GM19035 (cell line): ENCODE measurements at regions not wholly inside any gene's neighbourhood (a gene's known extent, or its start where the extent isn't known, plus 50 kb on each side); places are given as distances from the start of the nearest gene placed in this dataset.

Source experiments
- ATAC-seq: cut with Tn5 transposase; IDR thresholded peaks from one replicate; pipeline ENCODE4 v1.9.1; 2021; ENCODE audit not compliant: unreplicated experiment

DNA sequence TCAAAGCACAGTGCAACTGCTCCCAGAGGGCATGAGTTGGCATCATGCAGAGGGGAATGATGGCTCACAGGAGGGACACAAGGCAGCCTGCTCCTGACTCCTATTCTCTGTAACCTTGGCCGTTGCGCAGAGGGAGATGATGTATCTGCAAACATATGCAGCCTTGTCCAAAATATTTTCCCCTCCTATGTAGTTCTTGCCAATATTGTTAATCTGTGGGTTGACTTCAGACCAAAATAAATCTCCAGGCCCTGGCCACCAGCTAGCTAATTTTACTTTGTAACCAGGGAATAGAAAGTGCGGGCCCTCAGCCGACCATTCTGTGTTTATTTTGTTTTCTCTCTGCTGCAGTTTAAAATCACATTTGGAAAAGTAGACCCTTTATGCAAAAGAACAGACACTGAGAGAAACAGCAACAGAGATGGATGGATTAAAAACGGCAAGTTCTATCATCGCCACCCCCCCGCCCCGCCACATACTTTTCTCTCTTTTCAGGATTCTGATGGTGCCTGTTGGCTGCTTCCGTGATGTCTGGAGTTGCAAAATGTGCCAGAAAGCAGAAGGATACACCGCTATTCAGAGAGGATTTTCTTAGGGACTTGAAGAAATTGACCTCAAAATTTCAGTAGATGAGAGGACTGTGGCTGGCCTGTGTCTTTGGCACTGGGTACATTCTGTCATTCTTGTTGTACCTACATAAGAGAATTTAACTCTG lies 185.3 kb upstream of the BCOR start:
- ATAC-seq = no peak

DNA sequence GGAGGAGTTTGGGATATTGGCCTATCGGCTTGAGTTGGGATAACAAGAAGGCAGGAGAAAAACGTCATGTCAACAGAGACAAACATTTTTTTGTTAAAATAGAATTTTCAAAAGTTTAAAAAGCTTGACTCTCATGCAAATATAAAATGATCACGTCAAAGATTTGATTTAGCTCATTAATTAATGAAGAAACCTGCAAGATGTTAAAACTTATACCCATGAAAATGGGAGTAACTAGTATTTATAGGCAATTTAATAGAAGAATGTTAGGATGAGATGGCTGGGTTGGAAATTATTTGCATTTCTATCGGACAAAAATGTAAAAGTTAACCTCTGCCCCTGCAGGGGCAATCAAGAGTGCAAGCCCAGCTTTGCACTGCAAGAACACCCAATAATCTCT lies 184.6 kb upstream of the BCOR start:
- ATAC-seq = no peak

DNA sequence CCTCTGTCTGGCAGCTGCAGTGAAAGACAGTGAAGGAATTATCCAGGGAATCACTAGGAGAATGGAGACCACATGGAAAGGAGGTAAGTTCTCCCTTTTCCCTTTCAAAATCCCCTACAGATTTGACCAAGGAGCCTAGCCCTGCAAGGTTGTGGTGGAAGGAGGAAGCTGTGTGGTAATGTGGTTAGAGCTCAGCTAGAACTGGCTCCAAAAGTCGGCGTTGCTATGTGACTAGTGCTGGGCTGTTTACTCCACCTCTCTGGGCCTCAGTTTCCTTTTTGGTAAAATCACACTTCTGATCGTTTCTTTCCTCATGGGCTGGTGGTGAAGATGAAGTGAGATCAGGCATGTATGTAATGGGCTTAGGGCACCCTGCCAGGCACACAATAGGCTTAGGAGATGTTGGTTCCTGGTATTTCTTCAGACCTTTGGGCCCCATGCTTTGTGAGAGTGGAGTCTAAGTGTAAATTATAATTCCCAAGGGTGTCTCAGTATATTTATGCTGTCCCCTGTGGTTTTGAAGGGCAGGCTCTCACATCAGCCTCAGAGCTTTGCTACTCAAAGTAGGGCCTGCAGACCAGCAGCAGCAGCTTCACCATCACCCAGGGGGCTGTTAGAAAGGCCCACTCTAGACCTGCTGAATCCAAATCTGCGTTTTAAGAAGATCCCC lies 183.7 kb upstream of the BCOR start:
- ATAC-seq = no peak

DNA sequence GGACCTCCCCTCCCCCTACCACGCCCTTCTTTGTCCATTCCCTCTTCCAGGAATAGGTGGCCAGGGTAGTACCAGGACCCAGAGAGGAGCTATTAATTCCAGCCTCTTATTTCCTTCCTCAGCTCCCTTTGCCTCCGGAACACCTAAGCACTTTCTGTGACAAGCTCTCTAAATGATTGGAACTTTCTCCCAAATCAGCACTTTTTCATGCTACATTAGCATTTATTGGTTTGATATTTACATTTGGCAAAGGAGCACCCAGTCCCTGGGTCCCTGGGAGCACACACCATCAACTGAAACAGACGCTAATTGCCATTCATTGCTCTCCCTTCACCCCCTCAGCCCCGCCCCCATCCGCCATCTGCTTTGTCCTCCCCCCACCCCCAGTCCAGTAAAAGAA lies 182.0 kb upstream of the BCOR start:
- no peak for ATAC-seq

DNA sequence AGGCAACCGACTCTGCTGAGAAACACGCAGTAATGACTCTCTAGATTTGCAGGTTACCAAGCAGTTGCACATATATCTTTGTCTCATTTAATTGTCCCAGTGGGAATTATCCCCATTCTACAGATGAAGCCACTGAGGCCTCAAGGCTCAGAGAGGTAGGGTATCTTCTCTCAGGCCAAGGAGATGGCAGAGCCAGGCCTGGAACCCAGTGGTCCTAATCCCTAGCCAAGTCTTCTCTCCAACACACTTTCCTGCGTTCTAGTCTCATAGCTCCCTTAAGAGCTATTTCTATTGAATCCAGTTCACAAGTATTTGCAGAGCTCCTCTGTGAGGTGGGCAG lies 181.3 kb upstream of the BCOR start:
- no peak for ATAC-seq

DNA sequence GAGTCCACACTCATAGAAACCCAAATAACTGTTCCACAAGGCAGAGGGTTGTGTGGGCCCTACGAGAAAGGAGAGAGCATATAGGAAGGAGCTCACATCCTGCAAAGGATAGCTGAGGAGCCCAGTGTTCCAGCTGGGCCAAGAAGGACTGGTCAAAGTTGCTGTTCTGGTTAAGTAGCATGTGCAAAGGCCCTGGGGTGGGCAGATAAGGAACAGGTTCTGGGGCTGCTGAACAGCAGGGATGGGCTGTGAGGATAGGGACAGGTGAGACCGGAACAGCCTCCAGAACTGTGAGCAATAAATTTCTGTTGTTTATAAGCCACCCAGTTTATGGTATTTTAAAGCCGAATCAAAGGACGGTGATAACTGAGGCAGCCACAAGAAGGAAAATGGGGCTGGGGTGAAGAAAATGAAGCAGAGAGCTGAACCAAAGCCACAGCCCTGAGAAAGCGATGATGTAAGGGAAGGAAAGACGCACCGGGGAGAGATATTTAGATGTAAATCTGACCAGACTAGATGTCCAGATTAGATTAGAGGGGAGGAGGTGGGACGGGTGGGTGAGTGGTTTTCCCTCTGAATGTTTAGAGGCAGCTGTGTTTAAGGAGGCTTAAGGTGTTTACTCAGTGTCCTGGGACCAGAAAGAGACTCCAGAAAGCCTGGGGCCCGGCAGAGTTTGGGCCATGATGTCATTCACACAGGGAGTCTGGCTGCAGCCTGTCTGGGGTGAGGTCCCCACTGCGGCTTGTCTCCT lies 180.8 kb upstream of the BCOR start:
- no peak for ATAC-seq

DNA sequence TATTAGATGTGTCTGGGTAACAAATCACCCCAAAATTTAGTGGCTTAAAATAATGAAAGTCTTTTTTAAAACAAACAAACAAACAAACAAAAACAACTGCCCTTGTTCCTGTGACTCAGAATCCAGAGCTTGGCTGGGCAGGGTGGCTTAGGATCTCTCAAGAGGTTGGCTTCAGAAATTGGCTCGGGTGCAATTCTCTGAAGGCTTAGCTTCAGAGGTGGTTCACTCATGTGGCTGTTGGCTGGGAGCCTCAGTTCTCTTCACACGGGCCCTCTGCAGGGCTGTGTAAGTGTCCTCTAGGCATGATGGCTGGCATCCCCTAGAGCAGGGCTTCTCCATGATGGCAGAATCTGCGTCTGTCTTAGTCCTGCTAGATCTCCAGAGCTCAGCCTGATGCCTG lies 179.9 kb upstream of the BCOR start:
- ATAC-seq = no peak

DNA sequence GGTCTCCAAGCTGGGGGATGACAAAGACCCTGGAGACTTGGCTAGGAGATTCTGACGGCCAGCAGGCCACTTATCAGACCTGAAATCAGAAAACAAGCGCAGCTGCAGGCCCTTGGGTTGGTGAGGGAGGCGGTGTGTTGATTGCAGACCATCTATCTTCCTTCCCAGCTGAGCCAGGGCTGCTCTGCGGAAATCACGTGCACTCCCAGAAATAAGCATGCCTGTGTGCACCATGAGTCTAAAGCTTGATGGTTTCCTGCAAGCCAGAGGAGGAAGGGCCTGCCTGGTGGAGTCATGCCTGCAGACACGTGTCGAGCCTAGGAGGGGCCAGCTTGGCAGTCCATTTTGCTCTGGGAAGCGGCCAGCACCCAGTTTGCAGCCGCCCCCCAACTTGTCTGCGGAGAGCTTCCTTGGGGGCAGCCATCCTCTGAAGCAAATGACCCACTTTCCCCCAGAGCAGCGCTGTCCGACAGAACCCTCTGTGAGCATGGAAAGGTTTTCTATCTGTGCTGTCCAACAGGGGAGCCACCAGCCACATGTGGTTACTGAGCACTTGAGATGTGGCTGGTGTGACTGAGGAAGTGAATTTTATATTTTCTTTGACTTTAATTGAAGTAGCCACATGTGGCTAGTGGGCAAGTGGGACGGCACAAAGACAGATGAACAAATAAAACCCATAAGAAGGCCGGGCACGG lies 175.7 kb upstream of the BCOR start:
- no peak for ATAC-seq

DNA sequence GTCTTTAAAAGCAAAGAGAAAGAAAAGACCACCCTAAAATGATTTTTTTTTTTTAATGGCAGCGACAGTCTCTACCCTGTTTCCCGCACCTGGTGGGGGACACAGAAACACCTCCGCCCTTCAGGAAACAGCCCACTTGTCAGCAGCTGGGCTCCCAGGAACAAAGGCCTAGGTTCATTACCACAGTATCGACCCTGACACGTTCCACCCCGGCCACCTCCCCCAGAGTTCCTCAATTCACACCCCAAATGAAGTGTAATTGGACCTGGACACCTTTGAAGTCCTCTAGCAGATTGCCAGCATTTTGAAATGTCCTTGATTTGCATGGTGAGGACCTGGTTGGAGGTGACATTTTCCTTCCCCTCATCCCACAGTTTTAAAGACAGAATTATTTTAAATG lies 175.0 kb upstream of the BCOR start:
- ATAC-seq = no peak

DNA sequence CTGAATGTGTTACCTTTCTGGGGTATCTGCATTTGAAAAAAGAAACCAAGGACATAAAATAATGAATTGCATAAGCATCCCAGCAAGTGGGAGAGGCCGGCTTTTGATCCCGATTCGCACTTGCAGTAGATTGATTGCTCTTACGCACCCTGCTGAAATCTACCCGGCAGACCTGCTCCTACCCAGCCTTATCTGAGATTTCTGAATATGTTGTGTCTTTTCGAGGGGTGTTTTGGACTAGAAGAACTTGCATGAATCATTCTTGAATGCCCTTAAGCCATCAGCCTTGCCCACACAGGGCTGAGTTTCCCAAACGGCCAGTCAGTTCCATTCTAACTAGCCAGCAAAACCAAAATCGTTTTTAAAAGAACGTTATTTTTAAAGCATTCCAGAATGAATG lies 174.4 kb upstream of the BCOR start:
- no peak for ATAC-seq

DNA sequence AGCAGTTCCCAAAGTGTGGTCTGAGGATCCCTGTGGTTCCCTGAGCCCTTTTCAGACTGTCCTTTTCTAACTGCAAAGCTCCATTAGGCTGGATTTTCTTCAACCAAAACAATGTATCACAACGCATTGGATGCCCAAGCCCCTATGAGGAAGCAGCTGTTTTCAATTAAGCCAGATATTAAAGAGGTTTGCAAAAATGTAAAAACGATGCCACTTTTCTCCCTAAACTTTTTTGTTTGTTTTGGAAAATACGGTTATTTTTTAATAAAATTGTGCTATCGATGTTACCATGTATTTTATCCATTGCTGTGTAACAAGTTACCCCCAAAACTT lies 170.4 kb upstream of the BCOR start:
- no peak for ATAC-seq

DNA sequence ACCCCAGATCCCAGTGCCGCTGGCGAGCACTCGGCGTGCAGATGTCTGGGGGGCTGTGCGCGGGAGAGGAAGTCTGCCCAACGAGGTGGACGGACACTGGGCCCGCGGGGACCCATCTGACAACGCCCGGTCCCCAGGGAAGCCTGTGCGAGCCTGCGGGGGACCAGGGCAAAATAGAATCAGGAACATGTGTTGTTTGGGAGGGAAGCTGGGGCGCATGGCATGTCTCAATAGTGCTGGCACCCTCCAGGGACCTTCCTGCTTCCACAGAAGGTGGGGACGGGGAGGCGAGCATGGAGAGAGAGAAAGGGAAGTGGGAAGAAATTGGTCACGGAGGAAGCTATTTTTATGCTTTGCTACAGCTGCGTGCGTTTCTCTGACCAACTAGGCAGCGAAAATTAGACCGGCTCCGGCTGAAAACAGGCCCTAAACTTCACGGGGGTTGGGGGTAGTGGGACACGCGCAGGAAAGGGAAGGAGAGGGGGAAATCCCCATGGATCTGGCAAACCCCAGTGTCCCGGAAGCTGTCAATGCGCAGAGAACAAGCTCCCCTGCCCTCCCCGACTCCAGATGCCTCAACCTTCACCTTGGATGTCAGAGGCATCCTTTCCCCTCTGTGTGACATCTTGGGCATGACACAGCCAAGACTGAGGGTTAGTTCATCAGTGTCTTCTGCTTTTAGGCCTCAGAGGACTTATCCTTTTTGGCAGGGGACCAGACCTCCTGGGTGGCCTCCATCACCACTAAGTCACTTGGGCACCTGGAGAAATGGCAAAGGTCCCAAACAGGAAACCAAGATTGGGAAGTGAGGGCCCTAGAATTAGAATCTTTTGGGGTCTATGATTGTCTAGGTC lies 169.8 kb upstream of the BCOR start:
- ATAC-seq = no peak

DNA sequence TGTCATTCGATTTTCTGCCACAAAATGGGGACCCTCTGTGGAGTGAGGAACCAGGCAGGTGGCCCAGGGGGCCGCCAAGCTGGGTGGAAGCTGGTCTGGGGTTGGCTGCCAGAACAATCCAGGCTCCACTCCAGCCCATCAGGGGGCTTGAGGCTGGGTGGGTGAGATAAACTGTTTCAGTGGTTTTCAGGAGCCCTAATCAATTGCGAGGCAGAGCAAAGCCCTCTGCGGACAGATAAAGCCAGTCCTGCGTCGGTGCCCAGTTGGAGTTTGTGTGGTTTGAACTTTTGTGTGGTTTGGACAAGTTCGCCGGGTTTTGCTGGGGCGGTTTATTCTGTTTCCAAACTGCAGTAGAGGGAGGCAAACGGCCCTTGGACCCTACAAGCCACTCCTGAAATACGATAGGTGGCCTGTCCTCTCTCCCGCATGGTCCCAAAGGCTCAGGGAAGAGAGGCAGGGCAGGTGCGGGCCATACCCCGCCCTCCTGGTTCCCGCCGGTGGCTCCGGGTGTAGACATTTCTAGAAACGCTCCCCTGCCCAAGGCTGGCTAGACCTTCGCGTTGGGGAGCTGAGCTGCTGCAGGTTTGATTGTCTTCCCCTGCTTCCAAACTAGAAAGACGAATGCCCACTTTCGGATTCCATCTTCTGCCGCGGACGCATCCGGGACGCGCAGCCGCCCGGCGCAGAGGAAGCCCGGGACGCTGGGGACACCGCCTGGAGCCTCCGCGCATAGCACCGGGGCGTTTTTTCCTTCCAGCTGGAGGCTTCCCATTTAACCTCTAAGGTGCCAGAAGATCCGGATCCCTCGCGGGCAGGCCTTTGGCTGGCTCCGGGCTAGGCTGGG lies 169.0 kb upstream of the BCOR start:
- no peak for ATAC-seq

DNA sequence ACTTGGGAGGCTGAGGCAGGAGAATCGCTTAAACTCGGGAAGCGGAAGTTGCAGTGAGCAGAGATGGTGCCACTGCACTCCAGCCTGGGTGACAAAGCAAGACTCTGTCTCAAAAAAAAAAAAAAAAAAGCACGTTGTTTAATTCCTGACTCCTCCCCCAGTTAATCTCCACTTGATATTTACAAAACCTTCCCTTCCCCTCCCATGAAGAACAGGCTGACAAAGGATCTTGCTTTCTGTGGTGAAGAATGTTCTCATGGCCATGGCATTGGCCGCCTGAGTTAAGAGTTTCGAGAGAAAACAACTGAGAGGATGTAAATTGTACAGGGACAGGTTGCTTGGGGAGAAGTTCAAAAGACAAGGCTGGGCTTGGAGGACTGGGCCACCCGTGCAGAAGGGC lies 168.2 kb upstream of the BCOR start:
- no peak for ATAC-seq

DNA sequence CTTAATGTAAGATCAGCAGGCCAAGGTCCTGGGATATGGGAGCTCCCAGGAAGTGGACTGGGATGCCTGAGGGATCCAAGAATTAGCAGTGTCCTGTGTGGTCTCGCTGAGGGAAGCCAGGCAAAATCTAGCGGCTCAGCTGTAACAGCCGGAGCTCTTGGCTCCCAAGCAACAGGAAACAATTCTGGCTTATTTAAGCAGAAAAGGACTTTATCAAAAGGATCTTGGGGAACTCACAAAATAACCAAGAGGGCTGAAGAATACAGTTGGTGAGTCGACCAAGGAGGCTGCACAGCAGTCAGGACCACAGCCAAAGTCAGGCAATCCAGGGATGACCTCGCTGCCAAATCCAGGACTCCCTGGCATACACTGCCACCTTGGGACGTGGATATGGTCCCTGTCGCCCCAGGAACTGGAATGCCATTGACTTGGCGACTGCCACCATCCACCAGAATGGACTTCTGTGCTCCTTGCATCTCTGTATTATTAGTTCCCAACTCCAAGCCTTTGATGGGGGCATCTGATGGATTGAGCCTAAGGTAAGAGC lies 165.3 kb upstream of the BCOR start:
- ATAC-seq = no peak

DNA sequence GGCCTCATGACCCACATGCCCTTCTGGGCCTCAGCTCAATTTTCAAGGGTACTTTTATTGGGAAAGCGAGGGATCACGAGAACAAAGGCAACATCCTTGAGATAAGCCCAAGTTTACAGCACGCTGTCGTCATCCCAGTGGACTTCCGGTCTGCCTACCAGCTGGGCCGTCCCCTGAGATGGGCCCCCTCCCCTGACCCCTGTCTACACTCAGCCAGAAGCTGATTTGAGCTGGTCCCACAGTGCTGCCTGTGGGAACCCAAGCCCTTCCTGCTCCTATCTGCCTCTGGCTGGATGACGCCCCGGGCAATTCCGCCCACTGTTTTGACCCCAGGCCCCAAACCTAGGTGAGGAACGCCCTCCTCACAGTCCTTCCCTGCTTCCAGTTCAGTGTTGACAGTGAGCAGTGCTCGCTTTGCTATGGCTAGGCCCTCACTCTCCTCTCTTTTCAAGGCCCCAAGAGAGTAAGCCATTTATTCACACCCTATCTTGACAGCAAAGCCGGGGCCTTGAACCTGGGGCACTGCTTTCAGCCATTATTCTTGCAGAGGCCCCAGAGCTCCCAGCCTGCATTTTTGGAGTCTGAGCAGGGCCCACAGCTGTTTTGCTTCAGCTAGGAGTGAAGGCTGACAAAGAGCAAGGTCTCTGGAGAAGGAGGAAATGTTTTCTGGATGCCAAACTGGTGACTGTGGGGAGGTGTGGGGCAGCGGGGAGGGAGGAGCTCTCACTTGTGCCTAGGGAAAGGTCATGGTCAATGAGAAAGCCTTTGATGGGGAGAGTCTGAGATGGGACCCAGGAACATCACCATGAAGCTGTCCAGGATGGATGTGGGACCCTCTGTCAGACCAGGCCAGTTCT lies 164.6 kb upstream of the BCOR start:
- ATAC-seq = no peak

DNA sequence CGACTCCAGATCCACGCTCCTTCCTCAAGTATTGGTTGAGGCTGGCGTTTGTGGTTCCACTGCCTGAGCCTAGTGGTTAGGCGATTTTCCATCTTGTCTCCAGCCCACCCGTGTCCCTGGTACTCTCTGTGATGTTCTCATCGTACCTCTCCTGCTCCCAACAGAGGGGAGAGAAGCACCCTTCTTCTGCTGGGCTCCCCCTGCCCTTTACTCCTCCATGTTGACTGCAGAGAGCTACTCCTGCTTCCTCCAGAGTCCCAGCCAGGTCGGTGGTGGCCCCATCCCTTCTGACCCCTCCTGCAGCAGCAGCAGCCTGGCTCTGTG lies 164.0 kb upstream of the BCOR start:
- ATAC-seq = no peak

DNA sequence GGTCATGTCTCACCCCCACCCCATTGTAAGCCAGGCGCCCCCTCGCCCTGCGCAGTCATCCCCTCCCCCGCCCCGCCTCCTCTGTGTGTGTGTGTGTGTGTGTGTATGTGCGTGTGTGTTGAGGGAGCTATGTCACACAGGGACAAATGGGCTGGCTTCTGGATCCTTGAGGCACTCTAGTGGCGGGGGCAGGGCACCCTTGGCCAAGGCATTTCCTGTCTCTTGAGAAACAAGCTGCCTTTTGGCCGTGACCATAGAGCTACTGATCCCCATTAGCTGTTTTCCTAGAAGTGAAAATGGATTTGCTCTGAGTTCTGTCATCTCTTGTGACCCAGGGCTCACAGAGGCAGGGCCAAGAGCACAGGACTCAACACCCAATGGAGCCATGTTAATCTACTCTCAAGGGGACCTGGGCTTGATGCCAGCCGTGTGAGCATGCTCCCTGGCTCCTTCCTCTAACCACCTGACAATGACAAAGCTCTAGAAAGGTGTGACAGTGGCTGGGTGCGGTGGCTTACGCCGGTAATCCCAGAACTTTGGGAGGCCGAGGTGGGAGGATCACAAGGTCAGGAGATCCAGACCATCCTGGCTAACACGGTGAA lies 162.5 kb upstream of the BCOR start:
- ATAC-seq = no peak

DNA sequence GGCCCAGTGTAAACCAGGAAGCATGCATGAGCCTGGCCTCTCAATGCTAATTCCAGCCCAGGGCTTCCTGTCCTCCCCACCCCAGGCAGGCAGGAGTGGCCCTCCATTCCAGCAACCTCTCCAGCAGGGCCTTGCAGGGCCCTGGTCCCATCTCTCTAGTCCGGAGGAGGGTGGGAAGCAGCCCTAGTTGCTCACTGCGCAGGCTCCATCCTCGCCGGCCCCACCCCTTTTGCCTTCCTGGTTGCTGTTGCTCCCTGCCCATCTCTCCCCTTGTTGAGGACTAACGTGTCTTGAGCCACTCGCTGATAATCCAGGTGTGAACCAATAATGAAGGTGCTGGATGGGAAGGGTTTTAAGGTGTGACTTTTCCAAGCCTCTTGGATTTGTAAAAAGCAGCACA lies 161.2 kb upstream of the BCOR start:
- no peak for ATAC-seq
